Activated naive CD4-positive, alpha-beta T cell treated with anti-CD3 and anti-CD28 coated beads, Interleukin-2, amount 50 U/mL, for 24 hours (primary cell): ENCODE measurements at regions not wholly inside any gene's neighbourhood (a gene's known extent, or its start where the extent isn't known, plus 50 kb on each side); places are given as distances from the start of the nearest gene placed in this dataset.

Source experiments
- H3K27ac Mint-ChIP-seq: one replicate; pipeline ENCODE4 v1.8.0; 2021; ENCODE audit warnings: mild to moderate bottlenecking, mixed read lengths
- H3K27me3 Mint-ChIP-seq: one replicate; pipeline ENCODE4 v1.8.0; 2021; ENCODE audit warnings: mixed read lengths
- H3K36me3 Mint-ChIP-seq: one replicate; pipeline ENCODE4 v1.8.0; 2021; ENCODE audit warnings: mixed read lengths
- H3K4me1 Mint-ChIP-seq: one replicate; pipeline ENCODE4 v1.8.0; 2021; ENCODE audit warnings: mixed read lengths
- H3K4me3 Mint-ChIP-seq: one replicate; pipeline ENCODE4 v1.8.0; 2021; ENCODE audit warnings: mild to moderate bottlenecking, mixed read lengths
- H3K9me3 Mint-ChIP-seq: one replicate; pipeline ENCODE4 v1.8.0; 2021; ENCODE audit warnings: mixed read lengths

GRCh38 chr2:106664669-106665068 lies 177.5 kb downstream of the CD8B2 start:
- H3K27ac Mint-ChIP-seq, result no peak overlapping the region
- H3K9me3 Mint-ChIP-seq, result peaks cover 4% of the 10 kb centered on the region
- H3K4me1 Mint-ChIP-seq, result no peaks in the 10 kb centered on the region
- no peaks in the 10 kb centered on the region for H3K36me3 Mint-ChIP-seq
- H3K27me3 Mint-ChIP-seq, result peaks cover 16% of the 10 kb centered on the region
- H3K4me3 Mint-ChIP-seq, result no peak overlapping the region

GRCh38 chr2:106667478-106668070 lies 180.4 kb downstream of the CD8B2 start:
- no peak overlapping the region for H3K27ac Mint-ChIP-seq
- H3K27me3 Mint-ChIP-seq, result peaks cover 15% of the 10 kb centered on the region
- H3K9me3 Mint-ChIP-seq, result peaks cover 4% of the 10 kb centered on the region
- no peaks in the 10 kb centered on the region for H3K36me3 Mint-ChIP-seq
- H3K4me3 Mint-ChIP-seq, result no peak overlapping the region
- no peaks in the 10 kb centered on the region for H3K4me1 Mint-ChIP-seq

GRCh38 chr2:106685180-106685897 lies 198.2 kb downstream of the CD8B2 start:
- Mint-ChIP-seq H3K4me1 (no peaks in the 10 kb centered on the region), H3K36me3 (peaks cover 3% of the 10 kb centered on the region), H3K9me3 (peaks cover 14% of the 10 kb centered on the region), H3K27ac (no peak overlapping the region), H3K4me3 (no peak overlapping the region), H3K27me3 (peaks cover 21% of the 10 kb centered on the region)

- Mint-ChIP-seq H3K36me3 (peaks cover 3% of the 10 kb centered on the region), H3K4me1 (no peaks in the 10 kb centered on the region), H3K27me3 (peaks cover 19% of the 10 kb centered on the region), H3K9me3 (peaks cover 19% of the 10 kb centered on the region), H3K27ac (no peak overlapping the region), H3K4me3 (no peak overlapping the region)
Observed at GRCh38 chr2:106686814-106687213, 199.2 kb downstream of the ST6GAL2 start.

- H3K27me3 Mint-ChIP-seq, result peaks cover 7% of the 10 kb centered on the region
- no peaks in the 10 kb centered on the region for H3K4me1 Mint-ChIP-seq
- peaks cover 9% of the 10 kb centered on the region for H3K9me3 Mint-ChIP-seq
- H3K27ac Mint-ChIP-seq, result no peak overlapping the region
- H3K4me3 Mint-ChIP-seq, result no peak overlapping the region
- H3K36me3 Mint-ChIP-seq, result no peaks in the 10 kb centered on the region
Observed at GRCh38 chr2:106694964-106695470, 190.9 kb downstream of the ST6GAL2 start.

- H3K27ac Mint-ChIP-seq, result no peak overlapping the region
Observed at GRCh38 chr2:106695919-106696318, 190.0 kb downstream of the ST6GAL2 start.

GRCh38 chr2:106700616-106701015 lies 185.4 kb downstream of the ST6GAL2 start:
- no peak overlapping the region for H3K27ac Mint-ChIP-seq
- no peaks in the 10 kb centered on the region for H3K9me3 Mint-ChIP-seq
- peaks cover 2% of the 10 kb centered on the region for H3K27me3 Mint-ChIP-seq
- no peaks in the 10 kb centered on the region for H3K4me1 Mint-ChIP-seq
- no peak overlapping the region for H3K4me3 Mint-ChIP-seq
- H3K36me3 Mint-ChIP-seq, result no peaks in the 10 kb centered on the region

More at GRCh38 chr2:106695919-106696318, 190.0 kb downstream of the ST6GAL2 start:
- Mint-ChIP-seq H3K4me1 (no peaks in the 10 kb centered on the region), H3K36me3 (no peaks in the 10 kb centered on the region), H3K27me3 (peaks cover 9% of the 10 kb centered on the region), H3K4me3 (no peak overlapping the region), H3K9me3 (peaks cover 5% of the 10 kb centered on the region)

- H3K27ac Mint-ChIP-seq, result no peak overlapping the region
- H3K27me3 Mint-ChIP-seq, result peaks cover 2% of the 10 kb centered on the region
- H3K9me3 Mint-ChIP-seq, result no peaks in the 10 kb centered on the region
Observed at GRCh38 chr2:106701203-106702022, 184.6 kb downstream of the ST6GAL2 start.

GRCh38 chr2:106703161-106703560 lies 182.8 kb downstream of the ST6GAL2 start:
- Mint-ChIP-seq H3K36me3 (no peaks in the 10 kb centered on the region), H3K4me3 (no peak overlapping the region), H3K9me3 (no peaks in the 10 kb centered on the region), H3K4me1 (no peaks in the 10 kb centered on the region), H3K27me3 (peaks cover 2% of the 10 kb centered on the region), H3K27ac (no peak overlapping the region)

More at GRCh38 chr2:106701203-106702022, 184.6 kb downstream of the ST6GAL2 start:
- H3K36me3 Mint-ChIP-seq, result no peaks in the 10 kb centered on the region
- no peaks in the 10 kb centered on the region for H3K4me1 Mint-ChIP-seq
- no peak overlapping the region for H3K4me3 Mint-ChIP-seq

GRCh38 chr2:106704798-106705197 lies 181.2 kb downstream of the ST6GAL2 start:
- Mint-ChIP-seq H3K4me3 (no peak overlapping the region), H3K27me3 (peaks cover 2% of the 10 kb centered on the region), H3K36me3 (no peaks in the 10 kb centered on the region), H3K27ac (no peak overlapping the region), H3K9me3 (no peaks in the 10 kb centered on the region), H3K4me1 (no peaks in the 10 kb centered on the region)

- Mint-ChIP-seq H3K9me3 (no peaks in the 10 kb centered on the region), H3K36me3 (no peaks in the 10 kb centered on the region), H3K27ac (no peak overlapping the region), H3K4me1 (no peaks in the 10 kb centered on the region), H3K27me3 (no peaks in the 10 kb centered on the region), H3K4me3 (no peak overlapping the region)
Observed at GRCh38 chr2:106705877-106706276, 180.1 kb downstream of the ST6GAL2 start.

- Mint-ChIP-seq H3K4me1 (no peaks in the 10 kb centered on the region), H3K9me3 (no peaks in the 10 kb centered on the region), H3K36me3 (no peaks in the 10 kb centered on the region), H3K4me3 (no peak overlapping the region), H3K27ac (no peak overlapping the region), H3K27me3 (no peaks in the 10 kb centered on the region)
Observed at GRCh38 chr2:106706283-106706682, 179.7 kb downstream of the ST6GAL2 start.

GRCh38 chr2:106708209-106708608 lies 177.8 kb downstream of the ST6GAL2 start:
- Mint-ChIP-seq H3K9me3 (no peaks in the 10 kb centered on the region), H3K4me1 (no peaks in the 10 kb centered on the region), H3K27ac (no peak overlapping the region), H3K27me3 (peaks cover 3% of the 10 kb centered on the region), H3K36me3 (no peaks in the 10 kb centered on the region), H3K4me3 (no peak overlapping the region)

GRCh38 chr2:106709229-106709628 lies 176.7 kb downstream of the ST6GAL2 start:
- Mint-ChIP-seq H3K27me3 (peaks cover 7% of the 10 kb centered on the region), H3K4me3 (no peak overlapping the region), H3K36me3 (no peaks in the 10 kb centered on the region), H3K27ac (no peak overlapping the region), H3K4me1 (no peaks in the 10 kb centered on the region), H3K9me3 (no peaks in the 10 kb centered on the region)

- Mint-ChIP-seq H3K9me3 (peaks cover 11% of the 10 kb centered on the region), H3K36me3 (no peaks in the 10 kb centered on the region), H3K4me3 (no peak overlapping the region), H3K4me1 (no peaks in the 10 kb centered on the region), H3K27ac (no peak overlapping the region), H3K27me3 (peaks cover 9% of the 10 kb centered on the region)
Observed at GRCh38 chr2:106719222-106719621, 166.7 kb downstream of the ST6GAL2 start.

GRCh38 chr2:106720026-106720425 lies 165.9 kb downstream of the ST6GAL2 start:
- Mint-ChIP-seq H3K27ac (no peak overlapping the region), H3K27me3 (peaks cover 6% of the 10 kb centered on the region), H3K4me3 (no peak overlapping the region), H3K4me1 (no peaks in the 10 kb centered on the region), H3K9me3 (peaks cover 11% of the 10 kb centered on the region), H3K36me3 (no peaks in the 10 kb centered on the region)
